Neural cell (in vitro differentiated cells): ENCODE measurements at regions not wholly inside any gene's neighbourhood (a gene's known extent, or its start where the extent isn't known, plus 50 kb on each side); places are given as distances from the start of the nearest gene placed in this dataset.

Experiments
- H2AFZ ChIP-seq: fragments of 200-600, 300-800 bp; sonication (generic), shearing (Covaris generic); 2 replicates; pipeline ENCODE4 v1.6.0; 2014; ENCODE audit warnings: low read depth, mild to moderate bottlenecking, antibody characterized with exemption, low read length, moderate library complexity
- H3F3A ChIP-seq: fragments of 200-600 bp; shearing (Covaris generic); 2 replicates; pipeline ENCODE4 v1.6.1; 2016; ENCODE audit warnings: mild to moderate bottlenecking, moderate library complexity, mixed read lengths, antibody characterized with exemption, low read length; ENCODE audit not compliant: insufficient read depth, poor library complexity, severe bottlenecking
- H3K27ac ChIP-seq: fragments of 200-600, 300-800 bp; sonication (generic), shearing (Covaris generic); 2 replicates; pipeline ENCODE4 v1.5.1; 2014; ENCODE audit warnings: mild to moderate bottlenecking, low read length, moderate library complexity
- H3K27me3 ChIP-seq: fragments of 300-800, 200-600 bp; sonication (generic), shearing (Covaris generic); 2 replicates; pipeline ENCODE4 v1.6.0; 2014; ENCODE audit warnings: mild to moderate bottlenecking, low read depth, low read length, moderate library complexity; ENCODE audit not compliant: insufficient read depth
- H3K36me3 ChIP-seq: fragments of 300-800, 200-600 bp; sonication (generic), shearing (Covaris generic); 2 replicates; pipeline ENCODE4 v1.5.1; 2014; ENCODE audit warnings: mild to moderate bottlenecking, antibody characterized with exemption, low read length, moderate library complexity; ENCODE audit not compliant: insufficient read depth
- H3K4me2 ChIP-seq: fragments of 300-800, 200-600 bp; sonication (generic), shearing (Covaris generic); 2 replicates; pipeline ENCODE4 v1.6.0; 2014; ENCODE audit warnings: mild to moderate bottlenecking, low read length
- H3K4me3 ChIP-seq: fragments of 300-800, 200-600 bp; sonication (generic), shearing (Covaris generic); 2 replicates; pipeline ENCODE4 v1.5.1; 2014; ENCODE audit warnings: mild to moderate bottlenecking, low read length, moderate library complexity
- H3K79me2 ChIP-seq: fragments of 200-600 bp; shearing (Covaris generic); replicated peaks from 2 replicates; pipeline ENCODE4 v1.6.0; 2014; ENCODE audit warnings: mild to moderate bottlenecking, low read length, moderate library complexity; ENCODE audit not compliant: insufficient read depth
- H3K9ac ChIP-seq: fragments of 300-800, 200-600 bp; sonication (generic), shearing (Covaris generic); 2 replicates; pipeline ENCODE4 v1.6.1; 2016; ENCODE audit warnings: mild to moderate bottlenecking, low read length, mixed read lengths
- H3K9me2 ChIP-seq: fragments of 200-600 bp; shearing (Covaris generic); 2 replicates; pipeline ENCODE4 v1.6.1; 2016; ENCODE audit warnings: mild to moderate bottlenecking, low read length, mixed read lengths; ENCODE audit not compliant: insufficient read depth
- H3K9me3 ChIP-seq: fragments of 200-600, 300-800 bp; sonication (generic), shearing (Covaris generic); 2 replicates; pipeline ENCODE4 v1.6.1; 2016; ENCODE audit warnings: mild to moderate bottlenecking, mixed run types, low read length, moderate library complexity, mixed read lengths
- H4K20me1 ChIP-seq: fragments of 200-600 bp; shearing (Covaris generic); 2 replicates; pipeline ENCODE4 v1.6.1; 2016; ENCODE audit warnings: mild to moderate bottlenecking, mixed run types; ENCODE audit not compliant: insufficient read depth
- EP300 ChIP-seq: fragments of 450-650 bp; conservative IDR thresholded peaks from 2 replicates; pipeline ENCODE4 v1.6.1; 2014; ENCODE audit warnings: antibody characterized with exemption, mild to moderate bottlenecking, moderate library complexity; ENCODE audit not compliant: poor library complexity, severe bottlenecking
- EZH2 ChIP-seq: fragments of 200-600, 300-800 bp; shearing (Covaris generic), sonication (generic); IDR thresholded peaks from 2 replicates; pipeline ENCODE4 v1.6.1; 2014; ENCODE audit warnings: antibody characterized with exemption, low read length, borderline replicate concordance, mild to moderate bottlenecking; ENCODE audit not compliant: insufficient read depth, poor library complexity, severe bottlenecking
- MXI1 ChIP-seq: fragments of 450-650 bp; conservative IDR thresholded peaks from 2 replicates; pipeline ENCODE4 v1.6.1; 2014; ENCODE audit warnings: antibody characterized with exemption, mild to moderate bottlenecking; ENCODE audit not compliant: poor library complexity, severe bottlenecking
- POLR2AphosphoS5 ChIP-seq: IDR thresholded peaks from 2 replicates; pipeline ENCODE4 v1.6.1; 2012
- RAD21 ChIP-seq: fragments of 450-650 bp; conservative IDR thresholded peaks from 2 replicates; pipeline ENCODE4 v1.6.1; 2014; ENCODE audit warnings: antibody characterized with exemption, mild to moderate bottlenecking, moderate library complexity
- SMC3 ChIP-seq: fragments of 450-650 bp; conservative IDR thresholded peaks from 2 replicates; pipeline ENCODE4 v1.6.1; 2014; ENCODE audit warnings: antibody characterized with exemption, mild to moderate bottlenecking, moderate library complexity; ENCODE audit not compliant: poor library complexity
- TF ChIP-seq, protein P1 (sequence below): fragments of 450-650 bp; IDR thresholded peaks from 2 replicates; pipeline ENCODE4 v1.5.1; 2014; ENCODE audit warnings: antibody characterized with exemption, mild to moderate bottlenecking, moderate library complexity; ENCODE audit not compliant: poor library complexity, severe bottlenecking

DNA sequence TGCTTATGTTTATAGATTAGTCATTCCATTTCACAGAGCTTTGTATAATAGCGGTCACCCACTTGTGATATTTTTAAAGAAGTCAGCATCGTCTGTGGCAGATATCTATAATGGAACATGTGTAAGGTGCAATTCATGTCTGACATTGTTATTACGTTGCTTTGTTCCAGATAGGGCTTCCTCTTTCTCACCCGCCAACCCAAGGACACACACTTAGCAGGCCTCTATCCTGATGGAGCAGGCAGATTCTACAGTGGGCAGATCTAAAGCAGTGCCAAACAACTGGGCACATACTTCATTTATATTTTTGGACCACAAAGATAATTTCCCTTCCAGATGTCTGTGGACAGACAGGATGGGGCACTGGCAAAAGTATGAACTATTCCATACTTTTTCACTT is 573.1 kb downstream of the TDRD15 start:
- TF ChIP-seq SMC3: no peak
- TF ChIP-seq EP300: no peak
- TF ChIP-seq, protein P1, sequence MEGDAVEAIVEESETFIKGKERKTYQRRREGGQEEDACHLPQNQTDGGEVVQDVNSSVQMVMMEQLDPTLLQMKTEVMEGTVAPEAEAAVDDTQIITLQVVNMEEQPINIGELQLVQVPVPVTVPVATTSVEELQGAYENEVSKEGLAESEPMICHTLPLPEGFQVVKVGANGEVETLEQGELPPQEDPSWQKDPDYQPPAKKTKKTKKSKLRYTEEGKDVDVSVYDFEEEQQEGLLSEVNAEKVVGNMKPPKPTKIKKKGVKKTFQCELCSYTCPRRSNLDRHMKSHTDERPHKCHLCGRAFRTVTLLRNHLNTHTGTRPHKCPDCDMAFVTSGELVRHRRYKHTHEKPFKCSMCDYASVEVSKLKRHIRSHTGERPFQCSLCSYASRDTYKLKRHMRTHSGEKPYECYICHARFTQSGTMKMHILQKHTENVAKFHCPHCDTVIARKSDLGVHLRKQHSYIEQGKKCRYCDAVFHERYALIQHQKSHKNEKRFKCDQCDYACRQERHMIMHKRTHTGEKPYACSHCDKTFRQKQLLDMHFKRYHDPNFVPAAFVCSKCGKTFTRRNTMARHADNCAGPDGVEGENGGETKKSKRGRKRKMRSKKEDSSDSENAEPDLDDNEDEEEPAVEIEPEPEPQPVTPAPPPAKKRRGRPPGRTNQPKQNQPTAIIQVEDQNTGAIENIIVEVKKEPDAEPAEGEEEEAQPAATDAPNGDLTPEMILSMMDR: no peak
- Histone ChIP-seq H2AFZ (no peak overlapping the region), H3K9me2 (no peaks in the 10 kb centered on the region), H3K9ac (no peak overlapping the region), H3K4me2 (no peak overlapping the region), H4K20me1 (no peaks in the 10 kb centered on the region), H3K4me3 (no peak overlapping the region), H3K9me3 (no peaks in the 10 kb centered on the region), H3K27ac (no peak overlapping the region), H3F3A (peaks cover 6% of the 10 kb centered on the region), H3K36me3 (no peaks in the 10 kb centered on the region), H3K27me3 (no peaks in the 10 kb centered on the region), H3K79me2 (no peaks in the 10 kb centered on the region)

DNA sequence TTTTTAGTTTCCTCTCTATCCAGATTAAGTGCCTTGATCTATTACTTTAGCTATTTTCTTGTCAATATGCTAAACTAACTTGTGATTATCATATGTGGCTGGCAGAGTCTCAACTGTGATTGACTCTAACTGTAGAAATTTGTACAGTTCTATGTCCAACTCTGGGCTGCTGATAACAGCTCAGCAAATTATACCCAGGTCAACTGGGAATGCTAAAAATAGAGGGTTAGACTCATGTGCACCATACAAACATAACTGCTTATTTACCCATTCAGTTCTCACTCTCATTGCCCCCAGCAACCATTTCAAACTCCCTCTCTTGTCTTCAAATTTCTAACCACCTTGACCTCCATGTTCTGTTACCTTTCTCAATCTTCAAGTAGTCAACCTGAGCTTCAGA is 576.9 kb downstream of the TDRD15 start:
- H3K9ac ChIP-seq: no peak overlapping the region
- no peak overlapping the region for H3K27ac ChIP-seq
- TF ChIP-seq MXI1 (no peak), POLR2AphosphoS5 (no peak)
- no peaks in the 10 kb centered on the region for H3K9me2 ChIP-seq
- H3K36me3 ChIP-seq: no peaks in the 10 kb centered on the region
- no peaks in the 10 kb centered on the region for H3K79me2 ChIP-seq
- H3F3A ChIP-seq: no peaks in the 10 kb centered on the region
- no peaks in the 10 kb centered on the region for H3K27me3 ChIP-seq
- no peak overlapping the region for H3K4me2 ChIP-seq
- H3K9me3 ChIP-seq: no peaks in the 10 kb centered on the region
- no peaks in the 10 kb centered on the region for H4K20me1 ChIP-seq
- no peak overlapping the region for H2AFZ ChIP-seq
- H3K4me3 ChIP-seq: peak overlapping the region; percentile 23

DNA sequence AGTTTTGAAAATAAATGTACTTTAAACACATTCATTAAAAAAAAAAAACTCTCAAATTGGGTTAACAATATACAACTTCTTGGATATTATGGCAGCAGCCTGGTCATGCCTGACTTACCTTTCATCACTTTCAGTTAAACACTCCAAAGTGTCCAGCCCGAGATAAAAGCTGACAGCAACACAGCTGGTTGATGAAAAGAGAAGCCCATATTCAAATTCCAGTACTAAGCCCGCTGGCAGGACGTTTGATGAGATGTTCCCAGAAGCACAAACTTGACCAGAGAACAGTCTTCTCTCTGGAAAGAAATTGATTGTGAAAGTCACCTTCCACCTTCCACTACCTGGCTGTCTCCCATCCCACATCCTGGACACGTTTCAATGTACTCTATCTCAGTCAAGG is 586.3 kb downstream of the TDRD15 start:
- Histone ChIP-seq H3K9ac (no peak overlapping the region), H3K79me2 (no peaks in the 10 kb centered on the region), H3K9me2 (no peaks in the 10 kb centered on the region), H2AFZ (no peak overlapping the region), H3F3A (no peaks in the 10 kb centered on the region), H3K27ac (no peak overlapping the region), H3K4me2 (no peak overlapping the region), H4K20me1 (no peaks in the 10 kb centered on the region), H3K27me3 (no peaks in the 10 kb centered on the region), H3K36me3 (no peaks in the 10 kb centered on the region), H3K4me3 (no peak overlapping the region), H3K9me3 (no peaks in the 10 kb centered on the region)
- TF ChIP-seq RAD21 (no peak), EP300 (no peak), MXI1 (no peak), EZH2 (no peak), POLR2AphosphoS5 (no peak)
- TF ChIP-seq, protein P1: no peak
